Daoy (cell line): ENCODE measurements at regions not wholly inside any gene's neighbourhood (a gene's known extent, or its start where the extent isn't known, plus 50 kb on each side); places are given as distances from the start of the nearest gene placed in this dataset.

Source experiments
- DNase-seq: peaks from one replicate; pipeline ENCODE4 v3.0.0-alpha.2; 2015; ENCODE audit warnings: low read depth

DNA sequence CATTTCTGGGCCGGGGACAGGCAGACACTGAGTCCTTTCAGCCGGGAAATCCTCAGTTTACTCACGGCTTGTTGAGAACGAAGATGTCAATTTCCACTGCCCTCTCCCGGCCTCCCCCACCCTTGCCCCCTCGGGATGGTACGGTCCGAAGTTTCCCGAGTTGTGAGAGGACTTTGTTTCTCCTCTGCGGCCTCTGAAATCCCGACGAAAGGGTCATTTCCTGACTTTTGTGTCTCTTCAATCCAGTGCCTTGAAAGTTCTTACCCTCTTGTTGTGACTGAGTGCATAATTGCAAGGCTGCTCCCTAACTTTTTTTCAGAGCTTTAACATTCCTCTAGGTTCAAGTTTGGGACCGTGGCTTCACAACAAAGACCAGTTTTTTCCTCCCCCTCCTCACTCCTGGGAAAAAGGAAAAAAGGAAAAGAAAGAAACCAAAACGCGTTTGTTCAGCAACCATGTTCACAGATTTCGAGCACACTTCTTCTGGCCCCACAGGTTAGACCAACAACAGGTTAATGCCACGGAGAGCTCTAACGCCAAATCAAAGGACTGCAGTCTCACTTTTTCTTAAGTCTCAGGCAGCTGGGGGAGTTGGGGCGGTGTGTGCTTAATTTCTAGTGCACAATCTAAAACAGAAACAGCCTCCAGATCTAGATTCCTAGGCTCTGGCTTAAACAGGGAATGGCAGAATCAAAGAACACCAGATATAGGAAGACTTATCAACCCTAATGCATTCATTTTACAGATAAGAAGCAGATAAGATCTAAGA, 138.9 kb downstream of the TMCO5A start:
- DNase-seq, result peak; percentile 6

DNA sequence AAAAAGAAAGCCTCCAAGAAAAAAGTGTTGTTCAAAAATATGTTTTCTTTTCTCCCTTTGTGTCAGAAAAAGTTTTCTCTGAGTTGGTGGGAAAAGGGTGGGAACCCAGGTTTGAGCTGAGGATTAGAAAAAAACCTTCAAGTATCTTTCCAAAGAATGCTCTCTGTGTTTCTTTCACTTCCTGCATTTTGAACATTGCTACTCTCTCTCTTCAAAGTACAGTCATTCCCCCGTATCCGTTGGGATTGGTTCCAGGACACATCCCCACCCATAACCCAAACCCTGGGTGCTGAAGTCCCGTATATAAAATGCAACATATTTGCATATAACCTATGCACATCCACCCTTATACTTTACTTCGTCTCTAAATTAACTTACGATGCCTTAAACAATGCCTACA, 139.6 kb downstream of the TMCO5A start:
- DNase-seq, result peak; percentile 15

GRCh38 chr15:38075466-38075865, 141.0 kb downstream of the TMCO5A start:
- no peak for DNase-seq

- no peak for DNase-seq
Observed at GRCh38 chr15:38076786-38077185, 142.3 kb downstream of the TMCO5A start.

GRCh38 chr15:38079236-38079635, 144.8 kb downstream of the TMCO5A start:
- no peak for DNase-seq

DNA sequence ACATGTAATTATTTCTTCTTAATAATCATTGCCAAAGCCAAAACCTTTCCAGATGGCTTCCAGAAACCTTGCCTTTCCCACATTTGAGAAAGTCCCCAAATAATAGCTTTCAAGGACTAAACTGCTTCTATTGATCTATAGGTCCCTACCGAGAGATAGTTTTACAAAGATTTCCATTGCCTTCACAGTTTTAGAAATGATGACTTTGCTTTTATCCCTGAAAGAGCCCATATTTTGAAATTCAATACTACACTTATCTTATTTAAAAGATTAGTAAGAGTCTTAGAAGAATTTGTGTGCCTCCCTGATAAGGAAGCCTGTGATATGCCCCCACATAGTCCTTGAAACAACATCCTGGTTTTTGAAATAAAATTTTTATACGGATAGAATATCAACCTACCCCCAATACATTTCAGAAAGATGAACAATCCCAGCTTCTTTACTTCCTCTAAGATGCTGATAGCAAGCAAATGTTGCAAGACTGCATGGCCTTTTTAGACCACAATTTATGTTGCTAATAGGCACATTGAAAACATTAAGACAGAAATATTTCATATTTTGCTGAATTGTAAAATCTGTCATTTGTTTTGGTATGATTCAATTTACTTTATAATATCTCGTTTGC, 146.3 kb downstream of the TMCO5A start:
- no peak for DNase-seq

DNA sequence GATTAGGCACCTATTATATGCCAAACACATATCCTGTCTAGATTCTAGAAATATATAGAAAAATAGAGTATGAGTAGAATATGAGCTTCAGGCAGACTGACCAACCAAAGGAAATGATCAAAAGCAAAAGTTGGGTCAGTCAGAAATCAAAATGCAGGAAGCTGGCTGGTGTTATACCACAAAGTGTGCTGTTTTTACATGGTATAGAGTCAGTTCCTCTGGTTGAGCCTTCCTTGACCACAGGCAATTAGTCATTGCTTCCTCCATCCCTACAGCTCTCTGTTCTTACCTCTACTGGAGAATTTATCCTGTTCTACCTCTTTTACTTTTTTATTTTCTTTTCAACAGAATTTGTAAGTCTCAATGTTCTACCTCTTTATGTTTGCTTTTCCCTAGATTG, 149.8 kb downstream of the TMCO5A start:
- DNase-seq, result peak; percentile 70

DNA sequence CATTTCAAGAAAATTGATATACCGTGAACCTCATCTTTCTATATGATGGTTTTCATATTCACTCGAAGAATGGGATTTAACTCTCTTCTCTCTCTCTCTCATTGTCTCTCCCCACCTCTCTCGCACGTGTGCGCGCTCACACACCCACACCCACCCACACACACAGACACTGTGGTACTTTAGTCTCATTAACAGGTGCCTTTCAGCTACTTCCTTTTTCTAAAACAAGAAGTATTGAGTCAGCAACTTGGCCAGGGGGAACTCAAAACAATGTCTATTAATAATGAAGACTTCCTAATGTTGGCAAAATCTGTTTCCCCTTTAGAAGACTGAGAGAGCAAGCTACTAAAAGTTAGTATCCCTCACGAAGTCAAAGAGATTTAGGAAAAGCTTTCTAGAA, 150.7 kb downstream of the TMCO5A start:
- DNase-seq, result no peak

DNA sequence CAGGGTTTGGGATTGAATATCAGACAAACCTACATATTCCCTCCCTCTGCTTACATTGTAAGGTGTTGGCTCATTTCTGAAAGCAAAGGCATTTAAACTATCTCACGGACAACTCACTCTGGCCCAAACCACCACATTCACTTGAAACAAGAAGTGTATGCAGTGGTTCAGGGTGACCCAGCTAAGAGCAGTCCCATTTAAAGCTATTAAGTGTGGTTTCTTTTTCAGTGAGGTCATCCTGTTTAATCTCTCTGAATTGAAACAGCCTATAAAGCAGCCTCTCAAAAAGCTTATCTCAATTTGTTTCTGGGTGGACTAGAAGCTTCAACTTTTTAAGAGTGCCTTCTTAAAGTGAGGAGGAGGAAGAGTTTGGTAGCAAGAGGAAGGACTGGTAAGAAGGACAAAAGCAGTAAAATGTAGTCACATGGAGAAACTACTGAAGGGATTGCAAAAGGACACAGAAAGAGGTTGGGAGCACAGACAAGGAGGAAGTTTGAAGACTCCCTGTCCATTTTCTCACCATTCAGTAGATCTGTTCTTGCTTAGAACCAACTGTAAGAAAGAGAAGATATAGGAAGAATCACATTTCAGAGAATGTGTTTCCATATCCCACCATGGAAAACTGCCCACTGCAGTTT, 151.6 kb downstream of the TMCO5A start:
- peak; percentile 66 for DNase-seq

DNA sequence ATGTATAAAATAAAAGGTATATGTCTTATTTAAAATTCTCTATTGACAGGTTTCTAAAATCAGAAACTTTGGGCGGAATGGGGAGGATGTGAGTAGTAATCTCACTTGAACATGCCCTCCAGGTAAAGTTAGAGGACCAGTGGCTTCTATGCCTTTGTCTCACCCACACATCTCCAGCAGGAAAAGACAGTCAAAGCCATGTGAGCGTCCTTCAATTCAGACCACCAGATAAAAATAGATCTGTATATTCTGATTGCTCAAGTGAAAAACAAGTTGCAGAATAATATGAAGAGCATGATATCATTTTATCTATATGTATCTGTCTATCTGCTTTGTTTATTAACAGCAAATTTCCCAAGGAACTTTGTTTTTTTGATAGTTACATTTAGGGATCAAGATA, 152.2 kb downstream of the TMCO5A start:
- DNase-seq, result no peak

DNA sequence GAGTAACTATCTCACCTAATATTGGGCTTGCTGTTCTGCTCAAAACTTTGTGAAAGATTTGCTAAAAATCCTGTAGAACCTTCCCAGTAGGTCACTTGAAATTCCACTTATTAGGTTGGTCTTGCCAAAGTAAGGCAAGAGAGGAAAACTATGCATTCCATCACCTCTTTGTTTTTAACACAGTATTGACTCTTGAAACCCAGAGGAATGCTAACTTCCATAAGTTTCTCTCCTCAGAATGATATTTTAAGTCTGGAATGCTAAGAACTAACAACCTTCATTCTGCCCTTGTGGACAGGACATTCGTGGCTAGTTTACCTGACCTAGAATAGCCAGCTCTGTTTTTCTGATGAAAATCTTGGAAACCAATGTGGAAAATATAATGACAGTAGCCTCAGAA, 154.5 kb downstream of the TMCO5A start:
- DNase-seq, result no peak

DNA sequence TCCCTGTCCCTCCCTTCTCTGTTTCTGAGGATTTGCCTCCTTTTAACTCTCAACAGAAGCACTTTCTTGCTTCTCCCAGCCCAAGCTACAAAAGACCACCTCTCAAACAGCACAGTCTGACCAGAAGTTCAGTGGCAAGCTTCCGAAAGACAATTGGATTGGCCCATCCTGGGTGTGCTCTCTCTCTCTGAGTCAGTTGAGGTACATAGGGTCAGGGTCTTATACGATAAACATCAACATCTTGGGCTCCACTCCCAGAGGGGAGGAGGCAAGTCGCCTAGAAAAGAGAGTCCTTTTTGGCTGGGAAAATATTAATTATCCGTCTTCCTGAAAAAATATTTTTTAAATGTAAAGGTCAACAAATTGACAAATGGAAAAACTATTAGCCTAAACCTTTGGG, 155.8 kb downstream of the TMCO5A start:
- DNase-seq, result no peak

GRCh38 chr15:38090678-38091077, 156.2 kb downstream of the TMCO5A start:
- no peak for DNase-seq

DNA sequence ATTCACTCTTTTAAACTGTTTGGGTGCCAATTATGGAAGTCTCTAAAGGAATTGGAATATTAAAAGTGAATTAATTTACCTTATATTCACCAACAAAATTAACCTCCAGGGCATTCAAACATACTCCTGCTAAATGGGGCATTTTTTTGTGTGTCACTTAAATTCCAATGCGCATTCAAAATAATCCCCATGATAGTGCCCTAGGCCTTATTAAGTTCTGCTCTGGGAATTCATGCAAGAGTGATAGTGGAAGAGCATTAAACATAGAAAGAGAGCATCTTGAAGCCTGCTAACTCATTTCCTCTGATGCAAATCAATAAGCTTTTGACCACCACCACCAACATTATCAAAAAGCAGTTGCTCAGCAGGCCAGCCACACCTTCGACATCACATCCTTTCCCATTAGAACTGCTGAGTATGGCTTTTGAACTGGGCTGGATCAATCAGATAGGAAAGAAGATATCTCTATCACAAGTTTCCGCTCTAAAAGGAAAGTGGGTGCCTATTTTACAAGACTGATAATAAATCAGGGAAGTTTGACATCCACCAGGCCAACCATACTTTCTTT, 156.7 kb downstream of the TMCO5A start:
- DNase-seq, result no peak

DNA sequence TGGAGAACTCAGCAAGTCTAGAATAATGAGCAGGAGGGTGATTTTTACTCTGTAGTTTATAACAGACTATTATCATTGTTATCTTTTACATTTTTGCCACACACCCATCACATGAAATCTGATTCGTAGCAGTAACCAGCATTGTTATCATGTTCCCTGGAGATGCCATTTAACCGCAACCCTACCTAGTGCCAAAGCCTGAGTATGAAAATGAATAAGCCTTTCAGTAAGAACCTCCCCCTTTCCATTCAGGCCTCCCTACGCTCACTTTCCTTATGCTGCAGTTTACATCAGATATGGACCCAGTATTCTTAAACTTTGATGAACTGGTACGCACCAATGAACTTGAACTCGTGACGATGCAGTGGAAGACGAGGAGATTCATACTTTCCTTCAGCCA, 158.7 kb upstream of the SPRED1 start:
- peak; percentile 19 for DNase-seq

DNA sequence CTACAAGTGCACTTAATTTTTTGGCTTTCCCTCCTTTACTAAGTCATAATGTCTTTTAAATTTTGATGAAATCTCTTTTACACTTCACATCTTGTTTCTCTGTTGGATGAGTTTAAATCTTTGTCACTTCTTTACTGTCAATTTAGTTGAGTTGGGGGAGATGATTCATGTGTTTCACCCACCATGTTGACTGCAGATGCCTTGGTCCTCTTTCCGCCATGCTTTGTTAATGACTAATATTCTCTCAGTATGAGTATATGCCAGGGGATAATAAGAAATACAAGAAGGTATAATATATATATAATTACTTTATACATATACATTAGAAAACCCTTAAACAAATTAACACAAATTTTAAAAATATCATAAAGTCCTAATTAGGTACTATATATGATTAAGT, 149.7 kb upstream of the SPRED1 start:
- DNase-seq, result no peak

DNA sequence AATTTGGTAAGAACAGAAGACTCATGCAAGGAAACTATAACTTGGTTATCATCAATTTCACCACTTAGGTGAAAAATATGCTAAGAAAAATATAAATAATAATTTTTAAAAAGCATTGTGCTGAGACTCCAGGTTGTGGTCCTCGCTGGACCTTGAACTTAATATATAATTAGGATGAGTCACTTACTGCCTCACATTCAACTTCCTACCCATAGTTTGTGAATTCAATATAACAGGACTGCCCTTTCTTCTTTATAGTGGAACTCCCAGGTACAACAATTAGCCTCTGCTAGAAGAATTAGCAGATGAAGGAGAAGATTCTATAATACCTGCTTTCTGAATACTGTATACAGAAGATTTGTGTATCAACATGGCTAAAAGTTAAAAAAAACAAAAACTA, 149.1 kb upstream of the SPRED1 start:
- no peak for DNase-seq

DNA sequence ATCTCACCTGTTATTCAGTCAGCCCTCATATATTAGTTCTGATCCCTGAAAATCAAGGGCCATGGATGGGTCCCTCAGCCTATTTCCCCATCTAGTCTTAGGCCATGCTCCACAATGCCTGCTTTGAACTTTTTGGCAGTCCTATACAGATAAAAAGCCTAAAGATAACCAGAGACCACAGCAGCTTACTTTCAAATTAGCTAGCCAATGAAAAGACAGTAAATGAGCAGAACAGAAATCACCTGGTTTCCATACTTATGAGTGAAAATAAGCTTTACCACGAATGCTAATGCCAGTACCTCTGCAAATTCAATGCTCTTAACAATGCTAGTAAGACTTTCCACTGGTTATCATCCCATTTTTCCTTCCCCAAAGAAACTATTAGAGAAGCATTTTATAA, 141.6 kb upstream of the SPRED1 start:
- DNase-seq, result no peak

DNA sequence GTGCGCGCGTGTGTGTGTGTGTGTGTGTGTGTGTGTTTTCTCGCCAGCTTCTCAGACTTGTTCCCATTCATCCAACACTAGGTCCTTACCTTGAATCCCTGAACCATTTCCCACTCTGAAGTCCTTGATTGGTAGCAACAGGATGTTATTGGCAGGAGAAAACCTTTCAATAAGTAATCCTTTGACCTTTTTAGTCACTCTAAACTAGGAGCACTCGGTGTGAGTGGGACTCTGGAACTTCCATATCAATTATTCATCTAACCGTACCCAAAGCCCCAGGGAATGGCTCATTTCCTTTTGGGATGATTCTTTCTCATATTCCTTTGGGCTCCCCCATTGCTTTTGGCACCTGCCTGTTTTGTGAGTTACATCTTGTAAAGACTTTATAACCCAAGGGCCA, 140.2 kb upstream of the SPRED1 start:
- DNase-seq, result no peak

- DNase-seq, result no peak
Observed at GRCh38 chr15:38115121-38115520, 137.5 kb upstream of the SPRED1 start.

GRCh38 chr15:38117781-38118180, 134.9 kb upstream of the SPRED1 start:
- DNase-seq, result no peak

DNA sequence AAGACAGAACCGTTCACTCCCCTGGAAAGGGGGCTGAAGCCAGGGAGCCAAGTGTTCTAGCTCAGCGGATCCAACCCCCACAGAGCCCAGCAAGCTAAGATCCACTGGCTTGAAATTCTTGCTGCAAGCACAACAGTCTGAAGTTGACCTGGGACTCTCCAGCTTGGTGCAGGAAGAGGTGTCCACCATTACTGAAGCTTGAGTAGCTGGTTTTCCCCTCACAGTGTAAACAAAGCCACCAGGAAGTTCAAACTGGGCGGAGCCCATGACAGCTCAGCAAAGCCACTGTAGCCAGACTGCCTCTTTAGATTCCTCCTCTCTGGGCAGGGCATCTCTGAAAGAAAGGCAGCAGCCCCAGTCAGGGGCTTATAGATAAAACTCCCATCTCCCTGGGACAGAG, 132.8 kb upstream of the SPRED1 start:
- peak; percentile 43 for DNase-seq

DNA sequence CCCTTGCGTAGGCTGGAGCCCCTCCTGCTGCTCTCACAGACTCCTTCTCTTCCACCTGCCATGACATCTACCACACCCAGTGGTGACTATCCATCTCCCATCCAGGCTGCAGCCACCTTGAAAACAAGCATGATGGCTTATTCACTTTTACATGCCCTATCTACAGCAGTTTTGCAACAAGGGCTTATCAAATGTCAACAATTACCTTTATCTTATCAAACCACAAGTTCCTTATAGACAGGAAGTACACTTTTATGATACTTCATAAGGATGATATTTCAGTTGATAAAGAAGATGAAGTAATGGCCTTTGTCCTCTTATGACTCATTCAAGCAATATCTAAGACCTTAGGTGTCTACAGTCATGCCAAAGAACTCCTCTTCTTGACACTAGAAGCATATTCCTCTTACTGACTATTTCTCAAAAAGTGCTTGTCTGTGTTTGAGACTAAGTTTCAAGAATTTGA, 125.3 kb upstream of the SPRED1 start:
- peak; percentile 6 for DNase-seq
